ENCODE measurements at regions not wholly inside any gene's neighbourhood (a gene's known extent, or its start where the extent isn't known, plus 50 kb on each side); places are given as distances from the start of the nearest gene placed in this dataset.

DNA sequence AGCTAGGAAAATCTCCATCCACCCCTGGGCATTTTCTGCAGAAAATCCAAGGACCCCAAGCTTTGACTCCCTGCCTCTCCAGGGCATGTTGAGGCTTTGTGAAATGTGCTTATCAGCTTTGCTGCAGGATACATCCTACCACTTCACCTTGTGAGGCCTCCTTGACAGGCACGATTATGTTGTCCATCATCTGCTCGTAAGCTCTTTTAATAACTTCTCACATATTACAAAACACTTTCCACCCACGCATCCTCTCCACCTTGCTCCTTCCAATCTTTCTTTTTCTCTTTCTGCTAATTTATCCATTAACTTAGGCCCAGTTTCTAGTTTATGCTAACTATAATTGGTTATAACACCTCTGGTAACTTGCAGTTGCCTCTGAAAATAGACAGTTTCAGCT, 147.0 kb upstream of the MTNR1B start:
- Mint-ChIP-seq H3K4me3 (no peak overlapping the region), H3K4me1 (ENCODE audit: low read depth) (no peaks in the 10 kb centered on the region), H3K9me3 (no peaks in the 10 kb centered on the region), H3K27me3 (ENCODE audit: low read depth) (no peaks in the 10 kb centered on the region), H3K36me3 (ENCODE audit: insufficient read depth) (no peaks in the 10 kb centered on the region)
- ATAC-seq (no peak), DNase-seq (no peak)

DNA sequence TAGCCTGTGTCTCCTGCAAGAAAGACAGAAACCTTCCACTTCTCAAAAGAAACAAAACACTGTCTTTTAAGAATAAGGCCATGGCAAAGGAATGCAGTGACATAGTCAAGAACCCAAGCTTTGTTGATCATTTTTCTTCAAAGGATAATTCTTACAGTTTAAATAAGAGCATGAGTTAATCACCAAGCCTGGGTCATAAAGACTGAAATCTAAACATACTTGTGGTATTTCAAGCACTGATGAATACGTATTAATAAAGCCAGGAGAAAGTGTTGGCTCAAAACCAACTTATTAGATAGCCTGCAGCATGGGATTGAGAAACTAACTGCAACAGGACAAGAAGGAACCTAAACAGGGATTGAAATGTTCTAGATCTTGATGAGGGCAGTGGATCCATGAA, 143.3 kb upstream of the MTNR1B start:
- DNase-seq (no peak), ATAC-seq (no peak)
- H3K27me3 Mint-ChIP-seq (ENCODE audit: low read depth) = no peaks in the 10 kb centered on the region
- H3K36me3 Mint-ChIP-seq (ENCODE audit: insufficient read depth) = no peaks in the 10 kb centered on the region
- H3K4me3 Mint-ChIP-seq = no peak overlapping the region
- H3K4me1 Mint-ChIP-seq (ENCODE audit: low read depth) = no peaks in the 10 kb centered on the region
- H3K9me3 Mint-ChIP-seq = no peaks in the 10 kb centered on the region

DNA sequence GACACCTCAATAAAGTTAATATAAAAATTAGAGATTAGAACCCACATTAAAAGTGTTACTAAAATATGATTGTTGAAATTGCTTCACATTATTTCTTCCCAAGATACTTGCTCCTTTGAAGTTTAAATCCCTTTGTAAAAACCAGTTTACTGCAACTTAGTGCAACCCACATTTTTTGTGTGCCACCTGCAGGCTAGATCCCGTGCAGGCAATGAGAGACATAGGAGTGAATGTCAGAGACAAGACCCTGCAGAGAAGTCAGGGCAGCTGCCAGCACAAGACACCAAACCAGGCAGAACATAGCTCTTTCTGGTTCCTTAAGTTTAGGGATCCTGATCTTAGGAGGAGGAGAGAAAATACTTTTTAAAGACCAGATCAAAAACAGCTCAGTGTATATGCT, 142.8 kb upstream of the MTNR1B start:
- Mint-ChIP-seq H3K9me3 (no peaks in the 10 kb centered on the region), H3K4me1 (ENCODE audit: low read depth) (no peaks in the 10 kb centered on the region), H3K36me3 (ENCODE audit: insufficient read depth) (no peaks in the 10 kb centered on the region), H3K4me3 (no peak overlapping the region), H3K27me3 (ENCODE audit: low read depth) (no peaks in the 10 kb centered on the region)
- ATAC-seq (no peak), DNase-seq (no peak)

DNA sequence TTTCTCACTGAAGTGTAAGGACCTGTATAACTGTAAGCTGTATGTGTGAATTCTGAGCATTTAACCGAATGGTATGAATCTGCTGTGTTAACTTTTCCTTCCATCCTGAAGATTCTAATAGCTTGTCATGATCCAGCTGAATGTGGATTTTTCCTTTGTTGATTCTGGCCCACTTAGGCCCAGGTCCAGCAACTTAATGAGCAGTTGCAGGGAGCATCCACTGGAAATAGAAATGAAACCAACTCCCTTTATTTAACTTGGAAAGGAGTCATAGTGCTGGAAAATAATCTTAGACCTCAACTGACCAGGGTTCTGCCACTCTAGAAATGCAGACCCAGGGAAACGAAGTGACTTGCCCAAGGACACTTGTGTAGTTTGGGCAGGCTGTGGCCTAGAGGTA, 142.3 kb upstream of the MTNR1B start:
- H3K36me3 Mint-ChIP-seq (ENCODE audit: insufficient read depth) = no peaks in the 10 kb centered on the region
- no peaks in the 10 kb centered on the region for H3K9me3 Mint-ChIP-seq
- H3K4me1 Mint-ChIP-seq (ENCODE audit: low read depth) = no peaks in the 10 kb centered on the region
- ATAC-seq (no peak), DNase-seq (no peak)
- H3K27me3 Mint-ChIP-seq (ENCODE audit: low read depth) = no peaks in the 10 kb centered on the region
- no peak overlapping the region for H3K4me3 Mint-ChIP-seq

DNA sequence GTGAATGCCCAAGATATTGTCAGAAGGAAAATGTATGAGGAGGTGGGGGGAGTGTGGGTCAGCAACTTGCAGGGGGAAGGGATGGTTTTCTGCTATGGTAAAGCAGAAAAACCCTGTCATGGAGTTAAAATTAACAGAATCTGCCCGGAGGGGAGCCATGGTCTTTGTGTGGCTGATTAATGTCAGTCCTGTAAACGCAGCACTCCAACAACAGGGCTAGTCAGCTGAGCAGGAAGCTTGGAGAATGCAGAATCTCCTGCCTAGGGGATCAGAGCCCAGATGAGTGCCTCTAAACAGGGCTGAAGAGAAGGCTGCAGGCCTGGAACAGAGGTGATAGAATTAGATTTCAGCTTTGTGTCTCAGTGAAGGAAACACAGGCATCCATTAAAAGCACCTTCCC, 140.9 kb upstream of the MTNR1B start:
- no peaks in the 10 kb centered on the region for H3K36me3 Mint-ChIP-seq (ENCODE audit: insufficient read depth)
- DNase-seq (no peak), ATAC-seq (no peak)
- H3K4me3 Mint-ChIP-seq = no peak overlapping the region
- no peaks in the 10 kb centered on the region for H3K4me1 Mint-ChIP-seq (ENCODE audit: low read depth)
- no peaks in the 10 kb centered on the region for H3K27me3 Mint-ChIP-seq (ENCODE audit: low read depth)
- H3K9me3 Mint-ChIP-seq = no peaks in the 10 kb centered on the region

DNA sequence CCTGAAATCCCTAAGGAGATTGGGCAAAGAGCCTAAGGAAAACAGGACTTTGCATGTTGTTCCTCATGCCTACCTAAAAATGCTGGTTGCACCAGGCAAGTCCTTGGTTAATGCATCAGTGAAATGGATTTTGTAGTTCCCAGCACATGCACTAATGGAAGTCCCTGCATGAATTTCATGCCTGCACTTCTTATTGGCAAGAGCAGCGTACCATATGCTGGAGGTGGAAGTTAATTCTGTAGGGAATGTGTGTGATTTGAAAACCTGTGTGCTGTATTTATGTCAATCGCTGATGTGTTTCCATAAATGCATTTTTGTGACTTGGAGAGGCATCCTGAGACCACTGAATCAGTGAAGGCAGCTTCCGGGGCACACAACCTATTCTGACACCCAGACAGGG, 140.3 kb upstream of the MTNR1B start:
- no peaks in the 10 kb centered on the region for H3K36me3 Mint-ChIP-seq (ENCODE audit: insufficient read depth)
- H3K27me3 Mint-ChIP-seq (ENCODE audit: low read depth) = no peaks in the 10 kb centered on the region
- H3K9me3 Mint-ChIP-seq = no peaks in the 10 kb centered on the region
- ATAC-seq (no peak), DNase-seq (no peak)
- H3K4me1 Mint-ChIP-seq (ENCODE audit: low read depth) = no peaks in the 10 kb centered on the region
- no peak overlapping the region for H3K4me3 Mint-ChIP-seq

DNA sequence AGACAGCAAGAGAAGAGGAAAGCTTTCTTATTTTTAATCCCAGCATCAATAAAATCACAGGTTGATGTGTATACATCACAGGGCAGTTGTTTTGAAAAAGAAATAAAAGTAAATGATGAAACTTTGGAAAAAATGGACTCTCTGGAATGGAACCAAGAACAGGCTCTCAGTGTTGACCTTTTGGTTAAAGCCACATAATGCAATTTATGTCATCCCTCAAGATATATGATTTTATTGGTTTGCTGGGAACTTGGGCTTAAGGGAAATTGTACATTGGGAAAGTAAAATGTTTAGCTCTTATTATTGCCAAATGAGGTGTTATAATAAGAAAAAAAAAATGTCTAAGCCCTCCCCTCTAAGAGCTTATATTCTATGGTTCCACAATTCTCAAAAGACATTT, 139.8 kb upstream of the MTNR1B start:
- H3K4me3 Mint-ChIP-seq = no peak overlapping the region
- H3K9me3 Mint-ChIP-seq = no peaks in the 10 kb centered on the region
- no peak for ATAC-seq

DNA sequence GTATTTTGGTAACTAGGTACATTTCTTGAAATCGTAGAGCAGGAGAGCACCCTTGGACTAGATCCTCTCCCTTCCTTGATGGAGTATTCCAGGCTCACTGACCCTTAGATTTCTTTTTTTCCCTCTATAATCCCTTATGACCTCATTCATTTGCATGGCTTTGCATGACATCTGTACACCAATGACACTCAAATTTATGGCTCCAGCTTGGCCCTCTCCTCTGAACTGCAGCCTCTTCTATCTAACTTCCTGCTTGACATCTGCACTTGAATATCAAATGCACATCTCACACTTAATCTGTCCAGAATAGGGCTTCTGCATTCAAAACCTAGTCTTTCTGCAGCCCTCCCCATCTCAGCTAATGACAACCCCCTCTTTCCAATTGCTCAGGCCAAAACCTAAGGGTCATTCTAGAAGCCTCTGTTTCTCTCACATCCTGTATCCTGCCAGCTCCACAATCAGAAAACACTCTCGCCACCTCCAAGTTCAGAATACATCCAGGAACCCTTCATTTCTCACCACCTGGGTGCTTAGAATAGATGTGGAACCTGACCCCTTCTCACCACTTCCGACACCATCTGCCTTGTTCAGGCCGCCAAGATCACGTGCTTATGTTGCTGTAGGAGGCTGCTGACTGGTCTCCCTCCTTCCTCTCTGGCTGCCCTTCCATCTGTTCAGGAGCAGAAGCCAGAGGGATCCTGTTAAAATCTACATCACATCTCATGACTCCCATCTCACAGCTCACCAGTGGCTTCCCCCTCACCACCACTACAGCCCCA, 138.9 kb upstream of the MTNR1B start:
- no peaks in the 10 kb centered on the region for H3K9me3 Mint-ChIP-seq
- DNase-seq (no peak), ATAC-seq (no peak)

More for the DNA sequence above, 139.8 kb upstream of the MTNR1B start:
- no peaks in the 10 kb centered on the region for H3K4me1 Mint-ChIP-seq (ENCODE audit: low read depth)
- no peaks in the 10 kb centered on the region for H3K27me3 Mint-ChIP-seq (ENCODE audit: low read depth)
- no peak for DNase-seq
- no peaks in the 10 kb centered on the region for H3K36me3 Mint-ChIP-seq (ENCODE audit: insufficient read depth)

DNA sequence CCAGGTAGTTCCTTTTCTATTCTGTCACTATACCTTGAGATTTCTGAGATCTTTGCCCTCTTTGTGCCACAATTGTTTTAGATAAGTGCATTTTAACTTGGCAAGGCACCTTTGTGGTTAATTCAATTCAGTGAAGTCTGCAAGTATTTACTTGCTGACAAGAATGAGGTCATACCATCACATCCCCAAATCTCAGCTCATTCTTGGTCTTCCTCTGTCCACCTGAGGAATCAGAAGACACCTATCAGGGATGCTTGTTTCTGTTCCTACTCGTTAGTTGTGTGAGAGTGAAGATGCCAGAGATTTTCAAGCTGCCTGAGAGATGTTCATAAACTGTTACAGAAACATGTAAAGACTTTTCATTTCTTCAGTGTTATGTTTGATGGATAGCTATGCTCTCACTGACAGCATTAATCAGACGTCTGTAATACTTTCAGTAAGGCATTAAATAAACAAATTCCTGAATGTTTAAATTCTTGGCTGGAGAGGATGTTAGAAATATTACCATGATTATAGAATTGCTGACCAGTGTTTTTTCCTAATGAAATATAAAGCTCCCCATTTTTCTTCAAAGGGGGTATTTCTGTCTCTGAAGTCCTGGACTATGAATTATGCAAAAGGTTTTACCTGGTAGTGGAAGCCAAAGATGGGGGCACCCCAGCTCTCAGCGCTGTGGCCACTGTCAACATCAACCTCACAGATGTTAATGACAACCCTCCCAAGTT, 135.0 kb upstream of the MTNR1B start:
- no peak for ATAC-seq
- no peaks in the 10 kb centered on the region for H3K9me3 Mint-ChIP-seq
- H3K27me3 Mint-ChIP-seq (ENCODE audit: low read depth) = no peaks in the 10 kb centered on the region
- H3K36me3 Mint-ChIP-seq (ENCODE audit: insufficient read depth) = no peaks in the 10 kb centered on the region
- H3K4me3 Mint-ChIP-seq = no peak overlapping the region
- no peaks in the 10 kb centered on the region for H3K4me1 Mint-ChIP-seq (ENCODE audit: low read depth)
- DNase-seq = no peak

More for the DNA sequence above, 138.9 kb upstream of the MTNR1B start:
- Mint-ChIP-seq H3K4me1 (ENCODE audit: low read depth) (no peaks in the 10 kb centered on the region), H3K4me3 (no peak overlapping the region), H3K36me3 (ENCODE audit: insufficient read depth) (no peaks in the 10 kb centered on the region), H3K27me3 (ENCODE audit: low read depth) (no peaks in the 10 kb centered on the region)

DNA sequence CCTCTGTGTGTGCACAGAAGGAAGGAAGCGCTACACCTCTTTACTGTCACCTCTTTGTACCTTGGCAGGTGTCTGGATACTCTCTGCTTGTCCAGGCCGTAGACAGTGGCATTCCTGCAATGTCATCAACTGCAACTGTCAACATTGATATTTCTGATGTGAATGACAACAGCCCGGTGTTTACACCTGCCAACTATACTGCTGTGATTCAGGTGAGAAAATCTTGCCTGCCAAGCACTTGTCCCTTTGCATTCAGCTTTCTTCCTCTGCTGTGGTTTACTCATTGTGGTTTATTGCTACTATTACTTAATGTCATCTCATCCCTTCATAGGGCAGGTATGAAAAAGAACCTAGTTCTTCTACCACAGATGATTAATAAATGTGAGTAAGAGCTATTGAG, 131.9 kb upstream of the MTNR1B start:
- H3K36me3 Mint-ChIP-seq (ENCODE audit: insufficient read depth) = no peaks in the 10 kb centered on the region
- no peak for DNase-seq
- no peaks in the 10 kb centered on the region for H3K27me3 Mint-ChIP-seq (ENCODE audit: low read depth)
- no peaks in the 10 kb centered on the region for H3K4me1 Mint-ChIP-seq (ENCODE audit: low read depth)
- ATAC-seq = no peak
- H3K9me3 Mint-ChIP-seq = no peaks in the 10 kb centered on the region
- no peak overlapping the region for H3K4me3 Mint-ChIP-seq

DNA sequence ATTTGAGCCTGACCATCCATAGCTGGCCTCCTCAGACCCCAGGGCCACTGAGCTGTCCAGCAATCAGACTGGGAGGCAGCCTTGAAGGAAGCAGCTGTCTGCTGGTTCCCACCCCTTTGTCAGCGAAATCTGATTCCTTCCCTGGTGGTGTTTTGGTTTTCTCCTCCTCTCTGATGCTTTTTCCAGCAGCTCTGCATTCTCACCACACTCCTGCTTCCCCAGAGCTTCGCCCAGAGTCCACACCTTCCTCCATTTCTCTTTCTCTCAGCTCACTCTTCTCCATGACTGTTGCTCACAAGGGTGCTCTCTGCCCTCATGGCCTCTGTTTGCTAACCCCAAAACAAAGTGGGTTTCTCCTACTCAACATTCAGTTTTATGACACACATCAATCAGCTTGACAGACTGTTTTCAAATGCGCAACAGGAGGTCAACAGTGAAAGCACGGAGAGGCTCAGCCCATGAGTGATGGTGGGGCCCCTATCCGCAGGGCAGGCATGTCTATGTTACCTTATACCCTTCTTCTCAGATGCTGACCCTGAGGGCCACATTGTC, 130.6 kb upstream of the MTNR1B start:
- H3K4me1 Mint-ChIP-seq (ENCODE audit: low read depth) = no peaks in the 10 kb centered on the region
- H3K27me3 Mint-ChIP-seq (ENCODE audit: low read depth) = no peaks in the 10 kb centered on the region
- no peaks in the 10 kb centered on the region for H3K9me3 Mint-ChIP-seq
- DNase-seq (no peak), ATAC-seq (no peak)
- no peaks in the 10 kb centered on the region for H3K36me3 Mint-ChIP-seq (ENCODE audit: insufficient read depth)
- no peak overlapping the region for H3K4me3 Mint-ChIP-seq

DNA sequence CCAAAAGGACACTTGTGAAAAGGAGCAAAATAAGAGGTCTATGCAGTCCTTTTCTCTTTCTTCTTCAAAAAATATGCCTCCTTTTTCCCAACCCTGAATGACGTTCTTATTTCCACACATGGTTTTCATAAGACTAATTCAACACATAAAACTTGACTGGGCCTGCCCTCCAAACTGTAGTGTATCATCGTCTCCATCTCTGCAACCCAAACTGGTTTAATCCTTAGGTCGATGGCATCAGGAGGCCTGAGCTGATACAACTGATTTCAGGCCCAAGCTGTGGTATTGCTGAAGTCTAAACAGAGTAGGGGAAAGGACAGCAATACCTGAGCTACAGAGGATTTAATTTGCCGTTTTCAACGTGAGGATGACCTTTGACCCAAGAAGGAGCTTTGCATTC, 130.0 kb upstream of the MTNR1B start:
- Mint-ChIP-seq H3K36me3 (ENCODE audit: insufficient read depth) (no peaks in the 10 kb centered on the region), H3K9me3 (no peaks in the 10 kb centered on the region), H3K4me3 (no peak overlapping the region), H3K27me3 (ENCODE audit: low read depth) (no peaks in the 10 kb centered on the region), H3K4me1 (ENCODE audit: low read depth) (no peaks in the 10 kb centered on the region)
- DNase-seq = no peak
- no peak for ATAC-seq

DNA sequence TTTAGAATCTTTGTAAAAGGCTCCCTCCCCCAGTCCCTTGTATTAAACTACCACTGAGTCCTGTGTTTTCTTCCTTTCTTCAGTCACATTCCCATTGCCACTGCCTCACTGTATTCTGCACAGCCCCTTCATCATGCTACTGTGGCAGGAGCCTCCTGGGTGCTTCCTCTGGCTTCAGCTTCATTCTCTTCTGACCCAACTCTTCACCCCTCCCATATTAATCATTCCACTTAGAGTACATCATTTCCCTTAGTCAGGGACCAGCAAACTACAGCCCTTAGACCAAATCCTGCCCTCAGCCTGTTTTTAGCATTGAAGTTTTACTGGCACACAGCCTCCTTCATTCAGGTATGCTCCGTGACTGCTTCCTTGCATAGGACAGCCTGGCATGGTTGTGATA, 127.7 kb upstream of the MTNR1B start:
- H3K27me3 Mint-ChIP-seq (ENCODE audit: low read depth) = no peaks in the 10 kb centered on the region
- ATAC-seq = no peak
- no peaks in the 10 kb centered on the region for H3K36me3 Mint-ChIP-seq (ENCODE audit: insufficient read depth)
- H3K4me3 Mint-ChIP-seq = no peak overlapping the region
- H3K4me1 Mint-ChIP-seq (ENCODE audit: low read depth) = no peaks in the 10 kb centered on the region
- no peak for DNase-seq
- no peaks in the 10 kb centered on the region for H3K9me3 Mint-ChIP-seq

DNA sequence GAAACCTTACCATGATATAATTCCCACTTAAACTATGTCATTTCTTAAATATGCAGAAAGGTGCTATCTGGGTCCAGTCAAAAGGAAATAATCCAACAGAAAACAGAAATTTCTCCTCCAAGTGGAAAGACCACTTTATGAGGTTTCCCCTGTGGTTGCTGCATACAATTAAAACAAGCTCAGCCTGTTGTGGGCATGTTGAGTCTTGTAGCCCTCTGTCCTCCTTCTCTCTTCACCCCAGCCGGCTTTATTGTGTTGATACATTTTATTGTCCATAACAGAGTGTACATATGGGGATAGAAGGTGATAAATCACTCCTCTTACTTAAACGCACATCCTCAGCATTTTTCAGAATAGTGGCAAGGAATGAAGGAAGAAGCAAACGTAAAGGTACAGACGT, 126.0 kb upstream of the MTNR1B start:
- ATAC-seq (no peak), DNase-seq (no peak)
- Mint-ChIP-seq H3K4me1 (ENCODE audit: low read depth) (no peaks in the 10 kb centered on the region), H3K27me3 (ENCODE audit: low read depth) (no peaks in the 10 kb centered on the region), H3K9me3 (no peaks in the 10 kb centered on the region), H3K4me3 (no peak overlapping the region), H3K36me3 (ENCODE audit: insufficient read depth) (no peaks in the 10 kb centered on the region)

DNA sequence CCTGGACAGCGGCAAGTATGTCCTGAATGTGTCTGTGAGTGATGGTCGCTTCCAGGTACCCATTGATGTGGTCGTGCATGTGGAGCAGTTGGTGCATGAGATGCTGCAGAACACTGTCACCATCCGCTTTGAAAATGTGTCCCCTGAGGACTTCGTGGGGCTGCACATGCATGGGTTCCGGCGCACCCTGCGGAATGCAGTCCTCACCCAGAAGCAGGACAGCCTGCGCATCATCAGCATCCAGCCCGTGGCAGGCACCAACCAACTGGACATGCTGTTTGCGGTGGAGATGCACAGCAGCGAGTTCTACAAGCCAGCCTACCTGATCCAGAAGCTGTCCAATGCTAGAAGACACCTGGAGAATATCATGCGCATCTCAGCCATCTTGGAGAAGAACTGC, 125.3 kb upstream of the MTNR1B start:
- DNase-seq (no peak), ATAC-seq (no peak)
- Mint-ChIP-seq H3K36me3 (ENCODE audit: insufficient read depth) (no peaks in the 10 kb centered on the region), H3K27me3 (ENCODE audit: low read depth) (no peaks in the 10 kb centered on the region), H3K4me3 (no peak overlapping the region), H3K9me3 (no peaks in the 10 kb centered on the region), H3K4me1 (ENCODE audit: low read depth) (no peaks in the 10 kb centered on the region)

All from activated T-cell treated with anti-CD3 and anti-CD28 coated beads, Interleukin-2, amount 50 U/mL, for 4 hours (primary cell).